ENCODE measurements at regions not wholly inside any gene's neighbourhood (a gene's known extent, or its start where the extent isn't known, plus 50 kb on each side); places are given as distances from the start of the nearest gene placed in this dataset.

GRCh38 chr13:100773429-100773828, 98.8 kb upstream of the TMTC4 start:
- intact Hi-C loops (cut with micrococcal nuclease): no loop called here
- ChIA-PET POLR2A (no interaction called here), CTCF (ENCODE audit: low intra/inter-chr PET ratio) (no interaction called here)
- Histone ChIP-seq H3K27ac (ENCODE audit: extremely low read depth, low read depth, low read length) (no peak overlapping the region), H4K20me1 (replicated peaks; ENCODE audit: control insufficient read depth, insufficient read depth, low read length) (no peaks in the 10 kb centered on the region), H3K27me3 (ENCODE audit: control insufficient read depth in 2 of 2, insufficient read depth in 2 of 2, low read length in 2 of 2) (no peaks in the 10 kb centered on the region), H3K9me1 (ENCODE audit: control insufficient read depth, insufficient read depth, low read length) (no peaks in the 10 kb centered on the region), H3K9ac (ENCODE audit: insufficient read depth in 1 of 2, low read depth in 2 of 2, low read length in 2 of 2) (no peak overlapping the region), H3K4me1 (replicated peaks in 1 of 2; ENCODE audit: control insufficient read depth in 2 of 2, insufficient read depth in 2 of 2, low read length in 2 of 2) (no peaks in the 10 kb centered on the region), H3K9me3 (replicated peaks; ENCODE audit: control insufficient read depth, insufficient read depth, low read depth, low read length) (no peaks in the 10 kb centered on the region), H3K79me2 (ENCODE audit: control insufficient read depth, insufficient read depth, low read length) (no peaks in the 10 kb centered on the region), H3K4me3 (no peak overlapping the region), H3K4me2 (ENCODE audit: insufficient read depth, low read length) (no peak overlapping the region), H2AFZ (ENCODE audit: low read depth, low read length) (no peak overlapping the region), H3K36me3 (ENCODE audit: control insufficient read depth, insufficient read depth, low read length) (no peaks in the 10 kb centered on the region)
- in situ Hi-C loops (cut with MboI): no loop called here
- WGBS (ENCODE audit: insufficient coverage, low coverage, missing lambda C conversion rate): 0% methylated on average over 2 of the region's 3 CpGs
- DNase-seq (ENCODE audit: extremely low read depth in 1 of 4, low spot score in 3 of 4) (no peak), ATAC-seq (no peak), FAIRE-seq (no peak)
- BruUV-seq (replicated peaks): no TSS peak
- TF ChIP-seq MLX (CRISPR knock-in tag; conservative IDR thresholded peaks at IDR 0.05) (no peak), HNRNPLL (IDR thresholded peaks at IDR 0.05; ENCODE audit: low read depth, low read length, poor library complexity, severe bottlenecking) (no peak), NR2F6 (CRISPR knock-in tag; IDR thresholded peaks at IDR 0.05) (no peak), ZSCAN29 (IDR thresholded peaks at IDR 0.05) (no peak), ZNF445 (CRISPR knock-in tag; IDR thresholded peaks at IDR 0.05; ENCODE audit: low read depth) (no peak), BCL6 (CRISPR knock-in tag; IDR thresholded peaks at IDR 0.05) (no peak), ZNF217 (CRISPR knock-in tag; IDR thresholded peaks at IDR 0.05) (no peak), GATA2 (CRISPR knock-in tag; IDR thresholded peaks at IDR 0.05) (no peak), CREM (IDR thresholded peaks at IDR 0.05; ENCODE audit: low read depth) (no peak), BACH1 (tag; IDR thresholded peaks at IDR 0.05) (no peak)
- TF ChIP-seq, protein P1, sequence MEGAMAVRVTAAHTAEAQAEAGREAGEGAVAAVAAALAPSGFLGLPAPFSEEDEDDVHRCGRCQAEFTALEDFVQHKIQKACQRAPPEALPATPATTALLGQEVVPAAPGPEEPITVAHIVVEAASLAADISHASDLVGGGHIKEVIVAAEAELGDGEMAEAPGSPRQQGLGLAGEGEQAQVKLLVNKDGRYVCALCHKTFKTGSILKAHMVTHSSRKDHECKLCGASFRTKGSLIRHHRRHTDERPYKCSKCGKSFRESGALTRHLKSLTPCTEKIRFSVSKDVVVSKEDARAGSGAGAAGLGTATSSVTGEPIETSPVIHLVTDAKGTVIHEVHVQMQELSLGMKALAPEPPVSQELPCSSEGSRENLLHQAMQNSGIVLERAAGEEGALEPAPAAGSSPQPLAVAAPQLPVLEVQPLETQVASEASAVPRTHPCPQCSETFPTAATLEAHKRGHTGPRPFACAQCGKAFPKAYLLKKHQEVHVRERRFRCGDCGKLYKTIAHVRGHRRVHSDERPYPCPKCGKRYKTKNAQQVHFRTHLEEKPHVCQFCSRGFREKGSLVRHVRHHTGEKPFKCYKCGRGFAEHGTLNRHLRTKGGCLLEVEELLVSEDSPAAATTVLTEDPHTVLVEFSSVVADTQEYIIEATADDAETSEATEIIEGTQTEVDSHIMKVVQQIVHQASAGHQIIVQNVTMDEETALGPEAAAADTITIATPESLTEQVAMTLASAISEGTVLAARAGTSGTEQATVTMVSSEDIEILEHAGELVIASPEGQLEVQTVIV (CRISPR knock-in tag; IDR thresholded peaks at IDR 0.05; ENCODE audit: borderline replicate concordance): no peak
- TF ChIP-seq, protein P2, sequence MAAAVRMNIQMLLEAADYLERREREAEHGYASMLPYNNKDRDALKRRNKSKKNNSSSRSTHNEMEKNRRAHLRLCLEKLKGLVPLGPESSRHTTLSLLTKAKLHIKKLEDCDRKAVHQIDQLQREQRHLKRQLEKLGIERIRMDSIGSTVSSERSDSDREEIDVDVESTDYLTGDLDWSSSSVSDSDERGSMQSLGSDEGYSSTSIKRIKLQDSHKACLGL (CRISPR knock-in tag; IDR thresholded peaks at IDR 0.05; ENCODE audit: borderline replicate concordance, poor library complexity, severe bottlenecking): no peak
- TF ChIP-seq, protein P3, sequence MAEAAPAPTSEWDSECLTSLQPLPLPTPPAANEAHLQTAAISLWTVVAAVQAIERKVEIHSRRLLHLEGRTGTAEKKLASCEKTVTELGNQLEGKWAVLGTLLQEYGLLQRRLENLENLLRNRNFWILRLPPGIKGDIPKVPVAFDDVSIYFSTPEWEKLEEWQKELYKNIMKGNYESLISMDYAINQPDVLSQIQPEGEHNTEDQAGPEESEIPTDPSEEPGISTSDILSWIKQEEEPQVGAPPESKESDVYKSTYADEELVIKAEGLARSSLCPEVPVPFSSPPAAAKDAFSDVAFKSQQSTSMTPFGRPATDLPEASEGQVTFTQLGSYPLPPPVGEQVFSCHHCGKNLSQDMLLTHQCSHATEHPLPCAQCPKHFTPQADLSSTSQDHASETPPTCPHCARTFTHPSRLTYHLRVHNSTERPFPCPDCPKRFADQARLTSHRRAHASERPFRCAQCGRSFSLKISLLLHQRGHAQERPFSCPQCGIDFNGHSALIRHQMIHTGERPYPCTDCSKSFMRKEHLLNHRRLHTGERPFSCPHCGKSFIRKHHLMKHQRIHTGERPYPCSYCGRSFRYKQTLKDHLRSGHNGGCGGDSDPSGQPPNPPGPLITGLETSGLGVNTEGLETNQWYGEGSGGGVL (CRISPR knock-in tag; IDR thresholded peaks at IDR 0.05): no peak
- TF ChIP-seq, protein P4, sequence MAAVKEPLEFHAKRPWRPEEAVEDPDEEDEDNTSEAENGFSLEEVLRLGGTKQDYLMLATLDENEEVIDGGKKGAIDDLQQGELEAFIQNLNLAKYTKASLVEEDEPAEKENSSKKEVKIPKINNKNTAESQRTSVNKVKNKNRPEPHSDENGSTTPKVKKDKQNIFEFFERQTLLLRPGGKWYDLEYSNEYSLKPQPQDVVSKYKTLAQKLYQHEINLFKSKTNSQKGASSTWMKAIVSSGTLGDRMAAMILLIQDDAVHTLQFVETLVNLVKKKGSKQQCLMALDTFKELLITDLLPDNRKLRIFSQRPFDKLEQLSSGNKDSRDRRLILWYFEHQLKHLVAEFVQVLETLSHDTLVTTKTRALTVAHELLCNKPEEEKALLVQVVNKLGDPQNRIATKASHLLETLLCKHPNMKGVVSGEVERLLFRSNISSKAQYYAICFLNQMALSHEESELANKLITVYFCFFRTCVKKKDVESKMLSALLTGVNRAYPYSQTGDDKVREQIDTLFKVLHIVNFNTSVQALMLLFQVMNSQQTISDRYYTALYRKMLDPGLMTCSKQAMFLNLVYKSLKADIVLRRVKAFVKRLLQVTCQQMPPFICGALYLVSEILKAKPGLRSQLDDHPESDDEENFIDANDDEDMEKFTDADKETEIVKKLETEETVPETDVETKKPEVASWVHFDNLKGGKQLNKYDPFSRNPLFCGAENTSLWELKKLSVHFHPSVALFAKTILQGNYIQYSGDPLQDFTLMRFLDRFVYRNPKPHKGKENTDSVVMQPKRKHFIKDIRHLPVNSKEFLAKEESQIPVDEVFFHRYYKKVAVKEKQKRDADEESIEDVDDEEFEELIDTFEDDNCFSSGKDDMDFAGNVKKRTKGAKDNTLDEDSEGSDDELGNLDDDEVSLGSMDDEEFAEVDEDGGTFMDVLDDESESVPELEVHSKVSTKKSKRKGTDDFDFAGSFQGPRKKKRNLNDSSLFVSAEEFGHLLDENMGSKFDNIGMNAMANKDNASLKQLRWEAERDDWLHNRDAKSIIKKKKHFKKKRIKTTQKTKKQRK (IDR thresholded peaks at IDR 0.05; ENCODE audit: borderline replicate concordance, low read depth, low read length): no peak
